Immature natural killer cell (primary cell): ENCODE measurements at regions not wholly inside any gene's neighbourhood (a gene's known extent, or its start where the extent isn't known, plus 50 kb on each side); places are given as distances from the start of the nearest gene placed in this dataset.

ENCODE experiments used
- DNase-seq, 3 donors: peaks; one replicate each; pipeline ENCODE4 v3.0.0; 2022; ENCODE audit warnings: mixed read lengths in 1 of 3
- H3K27ac Mint-ChIP-seq, 6 donors: one replicate each; pipeline ENCODE4 v1.8.0; 2020; ENCODE audit warnings: mixed read lengths in 6 of 6, mild to moderate bottlenecking in 5 of 6, inconsistent platforms in 4 of 6, moderate library complexity in 3 of 6
- H3K27me3 Mint-ChIP-seq, 3 donors: one replicate each; pipeline ENCODE4 v1.8.0; 2020 to 2021; ENCODE audit warnings: low read depth in 3 of 3, mild to moderate bottlenecking in 3 of 3, mixed read lengths in 3 of 3, moderate library complexity in 3 of 3, inconsistent platforms in 1 of 3
- H3K36me3 Mint-ChIP-seq, 3 donors: one replicate each; pipeline ENCODE4 v1.8.0; 2020; ENCODE audit warnings: mixed read lengths in 3 of 3, inconsistent platforms in 2 of 3, mild to moderate bottlenecking in 2 of 3
- H3K4me1 Mint-ChIP-seq, 2 donors: one replicate each; pipeline ENCODE4 v1.8.0; 2020; ENCODE audit warnings: inconsistent platforms in 2 of 2, mild to moderate bottlenecking in 2 of 2, mixed read lengths in 2 of 2, moderate library complexity in 1 of 2
- H3K4me3 Mint-ChIP-seq, 5 donors: one replicate each; pipeline ENCODE4 v1.8.0; 2020; ENCODE audit warnings: mild to moderate bottlenecking in 5 of 5, mixed read lengths in 5 of 5, inconsistent platforms in 3 of 5, moderate library complexity in 3 of 5
- H3K9me3 Mint-ChIP-seq, 6 donors: one replicate each; pipeline ENCODE4 v1.8.0; 2020; ENCODE audit warnings: mild to moderate bottlenecking in 6 of 6, mixed read lengths in 6 of 6, inconsistent platforms in 4 of 6, moderate library complexity in 3 of 6

DNA sequence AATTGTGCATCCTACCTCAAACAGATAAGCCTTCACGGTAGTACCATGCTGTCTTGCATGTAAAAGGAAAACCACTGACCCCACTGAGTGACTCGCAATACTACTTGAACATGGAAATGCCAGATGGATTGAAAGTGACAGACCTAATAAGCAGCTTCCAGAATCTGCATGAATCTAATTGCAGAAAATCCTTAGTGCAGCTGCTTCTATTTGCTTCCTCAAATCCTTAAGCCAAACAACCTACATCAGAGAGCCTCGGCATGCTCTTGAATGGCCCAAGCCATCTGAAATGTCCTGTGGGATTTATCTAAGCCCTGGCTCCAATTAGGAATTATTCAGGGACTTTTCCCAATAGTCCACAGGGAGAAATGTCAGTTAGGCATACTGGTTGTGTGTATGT is 509.5 kb upstream of the CELF2 start:
- peaks cover 0 to 8% (median under 1%) of the 10 kb centered on the region in 6 donors for H3K9me3 Mint-ChIP-seq
- no peak overlapping the region for H3K27ac Mint-ChIP-seq
- H3K4me1 Mint-ChIP-seq: no peaks in the 10 kb centered on the region
- H3K4me3 Mint-ChIP-seq: no peak overlapping the region
- H3K27me3 Mint-ChIP-seq: peaks cover 0 to 9% (median 0%) of the 10 kb centered on the region in 3 donors
- DNase-seq: no peak
- peaks cover 0 to 2% (median 0%) of the 10 kb centered on the region in 3 donors for H3K36me3 Mint-ChIP-seq

DNA sequence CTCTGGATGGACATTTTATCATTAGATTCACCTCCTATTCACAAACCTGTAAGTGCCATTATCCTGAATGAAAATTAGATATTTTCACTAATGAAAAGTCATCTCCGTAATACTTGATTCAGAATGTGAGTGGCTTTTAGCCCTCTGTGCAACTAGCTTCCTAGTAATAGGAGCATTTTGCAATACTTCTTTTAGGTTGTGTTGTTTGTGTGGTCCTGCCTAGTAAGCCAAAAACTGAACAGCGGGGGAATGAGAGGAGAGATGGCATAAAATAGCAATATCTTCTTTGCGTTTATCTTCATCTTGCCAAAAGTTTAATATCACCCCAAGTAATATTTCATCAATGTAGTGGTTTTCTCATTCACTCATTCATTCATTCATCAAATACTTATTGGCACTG is 507.5 kb upstream of the CELF2 start:
- no peak overlapping the region for H3K27ac Mint-ChIP-seq
- no peak for DNase-seq
- H3K27me3 Mint-ChIP-seq: peaks cover 0 to 13% (median 0%) of the 10 kb centered on the region in 3 donors
- H3K4me3 Mint-ChIP-seq: no peak overlapping the region
- no peaks in the 10 kb centered on the region for H3K36me3 Mint-ChIP-seq
- H3K4me1 Mint-ChIP-seq: no peaks in the 10 kb centered on the region
- H3K9me3 Mint-ChIP-seq: peaks cover 0 to 2% (median 0%) of the 10 kb centered on the region in 6 donors

DNA sequence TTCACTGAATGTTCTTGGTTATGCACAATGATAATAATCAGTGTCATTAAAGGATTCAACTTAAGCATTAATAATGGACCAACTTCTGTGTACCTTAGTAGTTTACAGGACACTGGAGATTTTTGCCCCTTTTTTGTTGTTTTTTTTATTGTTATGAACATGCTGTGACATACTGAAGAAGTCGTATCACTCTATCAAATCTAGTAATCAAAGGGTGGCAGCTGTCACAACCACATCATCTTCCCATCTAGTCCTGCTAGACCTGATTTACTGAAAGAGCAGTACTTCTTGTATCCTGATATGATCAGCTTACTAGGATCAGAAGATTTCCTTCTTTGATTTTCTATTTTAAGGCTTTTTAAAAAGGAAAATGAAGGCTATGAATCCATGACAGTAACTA is 504.6 kb upstream of the CELF2 start:
- peaks cover 0 to 8% (median 0%) of the 10 kb centered on the region in 3 donors for H3K27me3 Mint-ChIP-seq
- DNase-seq: no peak
- no peaks in the 10 kb centered on the region for H3K36me3 Mint-ChIP-seq
- peaks cover 0 to 2% (median 0%) of the 10 kb centered on the region in 6 donors for H3K9me3 Mint-ChIP-seq
- no peak overlapping the region for H3K4me3 Mint-ChIP-seq
- no peaks in the 10 kb centered on the region for H3K4me1 Mint-ChIP-seq
- H3K27ac Mint-ChIP-seq: no peak overlapping the region

DNA sequence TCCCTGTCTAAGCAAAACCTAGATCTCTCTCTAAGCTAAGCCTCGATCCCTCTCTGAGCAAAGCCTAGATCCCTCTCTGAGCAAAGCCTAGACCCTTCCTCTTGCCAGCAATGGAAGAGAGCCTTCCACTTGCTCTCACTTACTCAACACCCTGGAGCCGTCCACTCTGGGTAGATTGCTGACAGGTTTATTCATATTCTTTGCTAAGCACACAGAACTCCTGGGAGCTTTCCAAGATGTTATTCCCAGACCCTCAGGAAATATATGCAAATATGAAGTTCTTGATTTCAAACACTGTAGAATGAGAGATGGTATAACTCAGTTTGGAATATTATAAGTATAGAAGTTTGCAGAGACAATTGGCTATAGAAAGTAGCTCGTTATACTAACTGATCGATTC is 503.8 kb upstream of the CELF2 start:
- no peak for DNase-seq
- Mint-ChIP-seq H3K36me3 (no peaks in the 10 kb centered on the region), H3K27ac (no peak overlapping the region), H3K27me3 (peaks cover 0 to 8% (median 0%) of the 10 kb centered on the region in 3 donors), H3K4me3 (no peak overlapping the region), H3K4me1 (no peaks in the 10 kb centered on the region), H3K9me3 (peaks cover 0 to 2% (median 0%) of the 10 kb centered on the region in 6 donors)

DNA sequence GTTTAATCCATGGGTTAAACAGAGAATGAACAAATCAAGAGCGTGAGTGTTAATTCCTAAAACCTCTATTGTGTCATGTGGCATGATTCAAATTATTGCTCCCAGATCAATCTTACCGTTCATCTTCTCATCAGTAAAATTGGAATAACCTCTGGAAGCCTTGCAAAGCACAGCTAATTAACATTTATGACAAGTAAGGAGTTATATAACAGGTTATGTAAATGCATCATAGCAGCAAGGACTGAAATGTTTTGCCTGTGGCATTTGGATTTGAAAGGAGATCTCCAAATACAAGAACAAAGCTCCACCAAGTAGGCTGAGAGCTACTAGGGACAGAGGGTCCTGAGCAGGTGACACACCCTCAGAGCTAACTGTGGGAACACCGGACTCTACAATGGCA is 502.9 kb upstream of the CELF2 start:
- no peak for DNase-seq
- no peaks in the 10 kb centered on the region for H3K36me3 Mint-ChIP-seq
- H3K9me3 Mint-ChIP-seq: peaks cover 0 to 3% (median 0%) of the 10 kb centered on the region in 6 donors
- no peaks in the 10 kb centered on the region for H3K4me1 Mint-ChIP-seq
- H3K27ac Mint-ChIP-seq: no peak overlapping the region
- peaks cover 0 to 8% (median 0%) of the 10 kb centered on the region in 3 donors for H3K27me3 Mint-ChIP-seq
- no peak overlapping the region for H3K4me3 Mint-ChIP-seq

DNA sequence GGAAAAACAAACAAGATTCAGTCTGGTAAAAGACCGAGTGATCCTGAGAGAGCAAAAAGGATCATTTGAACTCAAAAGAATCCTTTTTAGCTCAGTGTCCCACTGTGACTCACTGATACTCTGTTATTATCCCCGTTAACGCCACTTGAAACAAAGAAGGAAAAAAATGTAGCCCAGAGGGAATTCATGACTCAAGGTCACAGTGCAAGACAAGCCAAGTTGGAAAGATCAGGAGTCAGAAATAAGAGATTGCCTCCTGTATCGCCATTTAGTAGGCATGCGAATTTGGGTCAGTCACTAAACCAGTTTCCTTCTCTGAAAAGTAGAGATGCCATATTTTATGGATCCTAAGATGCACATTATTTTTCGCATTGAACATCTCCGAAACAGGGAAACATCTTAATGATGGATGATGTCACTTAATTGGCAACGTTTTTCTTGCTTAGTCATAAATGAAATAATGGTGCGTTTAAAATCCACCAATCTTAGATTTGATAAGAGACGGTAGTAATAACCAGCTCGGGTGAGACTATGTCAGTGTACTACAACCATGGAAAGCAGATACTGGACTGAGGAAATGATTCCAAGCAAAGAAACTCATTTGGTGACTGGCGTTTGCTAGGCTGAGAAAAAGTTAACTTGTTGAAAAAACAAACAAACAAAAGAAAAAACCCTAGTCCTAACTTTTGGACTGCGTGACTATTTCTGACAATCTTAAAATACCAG is 502.0 kb upstream of the CELF2 start:
- Mint-ChIP-seq H3K36me3 (no peaks in the 10 kb centered on the region), H3K4me1 (no peaks in the 10 kb centered on the region), H3K9me3 (peaks cover 0 to 4% (median 0%) of the 10 kb centered on the region in 6 donors), H3K27me3 (peaks cover 0 to 6% (median 0%) of the 10 kb centered on the region in 3 donors), H3K4me3 (no peak overlapping the region), H3K27ac (no peak overlapping the region)
- DNase-seq: no peak

DNA sequence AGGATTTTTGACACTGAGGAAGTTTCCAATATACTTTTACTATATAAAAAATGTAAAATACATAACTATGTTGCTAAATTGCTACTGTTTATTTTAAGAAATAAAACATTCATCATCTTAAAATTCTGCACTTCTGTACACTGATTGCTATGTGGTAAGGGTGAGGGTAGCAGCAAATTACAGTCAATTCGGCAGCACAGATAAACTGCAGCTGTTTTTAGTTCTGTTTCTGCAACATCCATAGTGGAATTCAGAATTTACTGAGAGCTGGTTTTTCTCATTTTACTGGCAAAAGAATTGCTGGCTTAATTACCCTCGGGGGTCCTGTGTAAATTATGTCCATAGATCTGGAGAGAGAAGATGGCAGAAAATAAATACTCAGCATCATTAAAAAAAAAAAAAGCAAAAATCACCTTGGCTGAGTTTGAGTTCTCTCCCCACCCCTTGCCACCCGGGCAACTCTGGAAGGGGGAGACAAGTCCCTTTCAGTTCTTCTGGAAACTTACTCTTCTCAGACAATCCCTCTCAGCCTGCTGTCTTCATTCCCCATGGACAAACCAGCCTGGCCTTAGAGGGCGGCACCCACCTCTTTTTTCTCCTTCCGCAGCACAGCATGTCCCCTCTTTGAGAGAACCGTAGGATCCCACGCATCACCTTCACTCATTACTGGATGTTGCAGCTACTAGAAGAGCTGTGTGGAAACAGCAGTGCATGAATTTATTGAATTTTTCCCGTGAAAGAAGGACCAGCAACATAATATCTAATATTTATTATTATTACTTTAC is 501.1 kb upstream of the CELF2 start:
- no peak overlapping the region for H3K4me3 Mint-ChIP-seq
- H3K27ac Mint-ChIP-seq: no peak overlapping the region
- H3K36me3 Mint-ChIP-seq: no peaks in the 10 kb centered on the region
- no peaks in the 10 kb centered on the region for H3K4me1 Mint-ChIP-seq
- DNase-seq: no peak
- peaks cover 0 to 4% (median 0%) of the 10 kb centered on the region in 3 donors for H3K27me3 Mint-ChIP-seq
- peaks cover 0 to 4% (median 0%) of the 10 kb centered on the region in 6 donors for H3K9me3 Mint-ChIP-seq

DNA sequence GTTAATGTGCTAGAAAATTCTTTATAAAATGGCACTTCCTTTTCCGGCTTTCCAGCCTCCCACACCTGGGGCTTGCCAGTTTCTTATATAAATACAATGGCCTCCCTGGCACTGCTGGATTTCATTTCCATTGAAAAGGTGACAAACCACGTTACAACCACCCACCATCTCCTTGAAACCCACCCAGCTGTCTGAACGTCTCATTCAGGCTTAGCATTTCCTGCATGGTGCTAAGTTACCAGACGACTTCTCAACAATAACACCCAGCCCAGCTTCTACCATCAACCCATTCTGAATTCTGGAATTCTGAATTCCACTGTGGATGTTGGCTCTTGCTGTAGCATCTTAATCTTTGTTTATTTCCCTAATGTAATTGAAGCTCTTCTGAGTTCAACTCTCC is 499.8 kb upstream of the CELF2 start:
- H3K9me3 Mint-ChIP-seq: peaks cover 0 to 4% (median 0%) of the 10 kb centered on the region in 6 donors
- H3K4me3 Mint-ChIP-seq: no peak overlapping the region
- H3K27me3 Mint-ChIP-seq: peaks cover 0 to 4% (median 0%) of the 10 kb centered on the region in 3 donors
- no peaks in the 10 kb centered on the region for H3K4me1 Mint-ChIP-seq
- H3K36me3 Mint-ChIP-seq: no peaks in the 10 kb centered on the region
- H3K27ac Mint-ChIP-seq: no peak overlapping the region
- DNase-seq: no peak

DNA sequence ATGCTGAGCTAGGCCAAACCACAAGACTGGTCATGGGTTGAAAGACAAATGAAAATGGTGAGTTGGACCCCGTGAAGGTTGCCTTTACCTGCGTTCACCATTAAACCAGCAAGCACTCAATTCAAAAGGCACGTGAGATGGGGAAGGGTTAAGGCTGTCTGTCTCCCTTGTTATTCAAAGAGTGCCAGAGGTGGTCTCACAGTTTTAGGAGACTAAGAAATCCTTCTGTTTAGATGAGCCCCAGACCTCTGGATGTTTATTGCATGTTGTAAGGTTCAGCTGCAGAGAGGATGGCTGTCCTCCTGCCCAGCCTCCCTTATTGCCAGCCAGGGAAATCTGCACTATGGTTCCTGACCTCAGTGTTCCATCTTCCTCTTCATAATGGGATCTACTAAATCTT is 498.0 kb upstream of the CELF2 start:
- no peak overlapping the region for H3K4me3 Mint-ChIP-seq
- H3K9me3 Mint-ChIP-seq: peaks cover 0 to 4% (median 0%) of the 10 kb centered on the region in 6 donors

DNA sequence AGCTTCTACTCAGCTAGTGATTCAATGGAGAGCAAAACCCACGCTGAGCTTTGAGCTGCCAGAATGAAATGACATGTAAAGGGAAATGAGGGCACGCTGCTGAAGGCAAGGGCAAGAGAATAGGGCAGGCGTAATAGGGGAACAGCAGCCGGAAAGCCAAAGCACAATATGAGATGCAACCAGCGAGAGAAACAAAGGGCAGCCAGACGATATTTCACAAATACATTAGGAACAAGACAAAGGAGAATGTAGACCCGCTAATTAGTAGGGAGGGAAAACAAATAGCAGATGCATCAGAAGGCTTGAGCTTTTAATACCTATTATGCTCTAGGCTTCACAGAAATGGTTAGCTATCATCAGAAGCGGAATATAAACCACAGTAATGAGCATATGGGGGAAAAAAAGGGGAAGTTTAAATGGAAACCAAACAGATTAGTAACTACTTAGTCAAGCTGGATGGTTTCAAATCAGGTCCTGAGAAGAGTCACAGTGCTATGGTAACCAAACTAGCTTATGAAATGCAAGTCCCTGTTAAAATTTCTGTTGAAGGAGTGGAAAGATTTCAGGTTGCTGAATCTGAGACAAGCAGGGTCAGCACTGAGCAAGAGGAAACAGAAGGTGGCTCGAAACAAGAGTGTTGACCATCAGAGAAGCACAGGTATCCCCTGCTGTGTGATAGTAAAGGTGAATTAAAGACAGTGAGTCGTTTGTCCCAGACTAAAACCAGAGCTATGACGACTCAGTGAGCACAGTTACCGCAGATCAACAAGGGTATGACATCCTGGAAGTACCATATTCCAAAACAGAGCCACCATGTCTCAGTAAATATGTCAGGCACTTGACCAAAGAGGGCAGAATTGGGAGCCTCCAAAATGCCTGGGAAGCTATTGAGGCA is 496.9 kb upstream of the CELF2 start:
- H3K4me3 Mint-ChIP-seq: no peak overlapping the region
- no peaks in the 10 kb centered on the region for H3K36me3 Mint-ChIP-seq
- peaks cover 0 to 4% (median 0%) of the 10 kb centered on the region in 6 donors for H3K9me3 Mint-ChIP-seq
- no peaks in the 10 kb centered on the region for H3K4me1 Mint-ChIP-seq
- H3K27ac Mint-ChIP-seq: no peak overlapping the region
- DNase-seq: no peak
- no peaks in the 10 kb centered on the region for H3K27me3 Mint-ChIP-seq

More for the DNA sequence above, 498.0 kb upstream of the CELF2 start:
- no peak for DNase-seq
- Mint-ChIP-seq H3K4me1 (no peaks in the 10 kb centered on the region), H3K27ac (no peak overlapping the region), H3K36me3 (no peaks in the 10 kb centered on the region), H3K27me3 (no peaks in the 10 kb centered on the region)

DNA sequence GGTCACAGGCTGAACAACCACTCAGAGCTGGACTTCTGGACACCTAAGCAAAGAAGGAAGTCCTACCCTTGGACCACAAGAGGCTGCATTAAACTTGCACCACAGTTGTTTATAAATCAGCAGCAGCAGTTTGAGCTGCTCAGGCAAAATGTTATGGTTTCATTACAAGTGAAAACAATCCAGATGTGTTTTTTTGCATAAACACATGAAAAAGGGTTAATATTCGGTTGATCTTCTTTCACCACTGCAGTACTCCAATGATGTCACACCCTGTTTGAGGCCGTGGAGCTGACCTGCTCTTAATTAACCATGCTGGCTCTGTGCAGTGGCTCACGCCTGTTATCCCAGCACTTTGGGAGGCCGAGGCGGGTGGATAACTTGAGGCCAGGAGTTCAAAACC is 490.8 kb upstream of the CELF2 start:
- no peak overlapping the region for H3K4me3 Mint-ChIP-seq
- no peaks in the 10 kb centered on the region for H3K4me1 Mint-ChIP-seq
- H3K27ac Mint-ChIP-seq: no peak overlapping the region
- no peak for DNase-seq
- no peaks in the 10 kb centered on the region for H3K36me3 Mint-ChIP-seq
- peaks cover 0 to 2% (median 0%) of the 10 kb centered on the region in 3 donors for H3K27me3 Mint-ChIP-seq
- H3K9me3 Mint-ChIP-seq: peaks cover 0 to 2% (median 0%) of the 10 kb centered on the region in 6 donors

DNA sequence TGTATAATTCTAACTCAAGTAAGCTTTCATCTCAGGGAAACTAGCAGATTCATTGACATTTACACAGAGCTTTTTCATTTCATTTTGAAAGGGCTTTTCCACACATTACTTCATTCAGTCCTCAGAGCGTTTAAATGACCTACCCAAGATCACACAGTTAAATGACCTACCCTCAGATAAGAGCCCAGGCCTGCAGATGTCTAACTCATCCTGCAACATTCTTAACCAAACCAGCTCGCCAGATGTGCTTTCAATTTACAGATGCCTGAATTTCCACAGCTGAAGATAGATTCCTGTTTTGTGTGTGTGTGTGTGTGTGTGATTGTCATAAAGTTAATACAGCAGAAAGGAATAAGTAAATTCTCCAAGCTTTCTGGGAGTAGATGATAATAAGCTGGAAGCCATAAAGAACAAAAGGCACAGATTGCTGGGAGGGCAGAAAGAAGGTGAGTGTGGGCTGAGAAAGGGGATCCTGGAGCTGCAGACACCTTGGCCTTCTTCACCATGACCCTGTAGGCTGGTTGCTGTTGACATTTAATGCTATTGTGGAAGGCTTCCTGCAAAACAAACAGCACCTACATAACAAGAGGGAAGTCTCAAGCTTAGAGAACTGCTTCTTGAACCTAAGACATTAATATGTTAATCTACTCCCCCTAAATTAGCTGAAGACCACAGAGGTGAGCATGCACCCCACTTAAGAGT is 489.7 kb upstream of the CELF2 start:
- no peak overlapping the region for H3K4me3 Mint-ChIP-seq
- no peak overlapping the region for H3K27ac Mint-ChIP-seq
- H3K4me1 Mint-ChIP-seq: no peaks in the 10 kb centered on the region
- H3K27me3 Mint-ChIP-seq: peaks cover 0 to 2% (median 0%) of the 10 kb centered on the region in 3 donors
- H3K9me3 Mint-ChIP-seq: no peaks in the 10 kb centered on the region
- H3K36me3 Mint-ChIP-seq: no peaks in the 10 kb centered on the region
- no peak for DNase-seq

DNA sequence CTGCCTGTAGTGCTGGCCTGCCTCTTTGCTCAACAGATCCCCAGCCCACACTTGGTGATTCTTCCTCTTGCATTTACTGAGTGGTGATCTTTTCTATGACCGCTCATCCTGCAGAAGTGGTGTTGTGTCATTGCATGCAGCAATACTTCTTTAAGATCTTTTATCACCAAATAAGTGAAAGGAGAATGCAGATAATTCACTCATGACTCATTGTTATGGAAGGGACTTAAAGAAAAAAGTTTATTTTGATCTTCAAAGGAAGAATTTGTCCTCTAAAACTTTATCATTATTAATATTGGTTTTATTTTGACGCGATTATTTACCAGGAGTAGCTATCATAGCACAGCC is 489.1 kb upstream of the CELF2 start:
- H3K36me3 Mint-ChIP-seq: no peaks in the 10 kb centered on the region
- no peaks in the 10 kb centered on the region for H3K9me3 Mint-ChIP-seq
- no peak overlapping the region for H3K27ac Mint-ChIP-seq

More for the DNA sequence above, 489.1 kb upstream of the CELF2 start:
- Mint-ChIP-seq H3K4me1 (no peaks in the 10 kb centered on the region), H3K4me3 (no peak overlapping the region), H3K27me3 (peaks cover 0 to 2% (median 0%) of the 10 kb centered on the region in 3 donors)
- no peak for DNase-seq
